H1 (cell line): ENCODE measurements at regions not wholly inside any gene's neighbourhood (a gene's known extent, or its start where the extent isn't known, plus 50 kb on each side); places are given as distances from the start of the nearest gene placed in this dataset.

ENCODE experiments used
- CTCF ChIA-PET: fragments of 300-600 bp; sonication (Branson Sonifier 250); formaldehyde crosslinking; loops from one replicate; lab custom pipeline; 2021; ENCODE audit not compliant: partially characterized antibody; lab: Charles Lee
- POLR2A ChIA-PET: fragments of 300-600 bp; sonication (Branson Sonifier 250); formaldehyde crosslinking; loops from one replicate; lab custom pipeline; 2021; ENCODE audit warnings: inconsistent platforms; ENCODE audit not compliant: partially characterized antibody; lab: Charles Lee
- DNase-seq, 2 experiments: peaks; one replicate each; pipeline versions ENCODE4 v3.0.0 to v3.0.0-alpha.2; 2010 to 2022; ENCODE audit warnings: low spot score in 2 of 2, low read depth in 1 of 2, mixed read lengths in 1 of 2
- FAIRE-seq: peaks from 2 replicates; lab custom pipeline; 2011; peaks lifted over from hg19 to GRCh38; lab: Jason Lieb, UNC
- H2AFZ ChIP-seq: 2 replicates; pipeline ENCODE4 v1.8.1; 2012; ENCODE audit warnings: low read length, inconsistent platforms
- H2AK5ac ChIP-seq: 2 replicates; pipeline ENCODE4 v1.6.1; 2013; ENCODE audit warnings: low read depth, low read length
- H2BK120ac ChIP-seq: replicated peaks from 2 replicates; pipeline ENCODE3; 2013; ENCODE audit warnings: low read depth, low read length, inconsistent platforms
- H2BK12ac ChIP-seq: 2 replicates; pipeline ENCODE4 v1.6.1; 2013; ENCODE audit warnings: low read depth, low read length
- H2BK15ac ChIP-seq: 2 replicates; pipeline ENCODE4 v1.6.1; 2013; ENCODE audit warnings: low read length
- H2BK20ac ChIP-seq: 2 replicates; pipeline ENCODE4 v1.6.1; 2013; ENCODE audit warnings: low read length
- H2BK5ac ChIP-seq: 2 replicates; pipeline ENCODE4 v1.6.1; 2013; ENCODE audit warnings: low read depth, low read length
- H3K14ac ChIP-seq: 2 replicates; pipeline ENCODE4 v1.6.1; 2013; ENCODE audit warnings: inconsistent platforms; ENCODE audit not compliant: insufficient read length
- H3K18ac ChIP-seq: 2 replicates; pipeline ENCODE4 v1.6.1; 2013; ENCODE audit warnings: low read length; ENCODE audit errors: extremely low read depth
- H3K23ac ChIP-seq: 2 replicates; pipeline ENCODE4 v1.6.1; 2013; ENCODE audit warnings: inconsistent platforms; ENCODE audit not compliant: insufficient read length
- H3K23me2 ChIP-seq: 2 replicates; pipeline ENCODE4 v1.6.1; 2013; ENCODE audit warnings: low read depth, low read length
- H3K27ac ChIP-seq: 2 replicates; pipeline ENCODE4 v1.6.1; 2011; ENCODE audit warnings: low read depth, low read length, inconsistent platforms
- H3K27me3 ChIP-seq, 4 experiments: replicated peaks in 1 of 4; 1 replicate in 1 of 4; 2 replicates in 3 of 4; pipeline versions ENCODE4 v1.6.1 to v1.8.1; 2011 to 2013; ENCODE audit warnings: low read length in 3 of 4, mild to moderate bottlenecking in 3 of 4, inconsistent platforms in 2 of 4, mixed read lengths in 2 of 4, moderate library complexity in 1 of 4; ENCODE audit not compliant: control insufficient read depth in 3 of 4, insufficient read depth in 3 of 4; ENCODE audit errors: extremely low read depth in 1 of 4
- H3K36me3 ChIP-seq, 4 experiments: 2 replicates each; pipeline versions ENCODE4 v1.6.1 to v1.8.1; 2011 to 2013; ENCODE audit warnings: mild to moderate bottlenecking in 4 of 4, low read length in 3 of 4, moderate library complexity in 2 of 4, control low read depth in 1 of 4, inconsistent platforms in 1 of 4; ENCODE audit not compliant: insufficient read depth in 4 of 4, control insufficient read depth in 2 of 4
- H3K4ac ChIP-seq: replicated peaks from 2 replicates; pipeline ENCODE3; 2013; ENCODE audit warnings: low read length, low read depth, mixed read lengths, inconsistent platforms; ENCODE audit not compliant: insufficient read length
- H3K4me1 ChIP-seq, 4 experiments: replicated peaks in 1 of 4; 1 replicate in 1 of 4; 2 replicates in 3 of 4; pipeline versions ENCODE4 v1.6.1 to v1.8.1; 2011 to 2013; ENCODE audit warnings: low read length in 3 of 4, inconsistent platforms in 2 of 4, mixed read lengths in 1 of 4; ENCODE audit not compliant: insufficient read depth in 4 of 4, control insufficient read depth in 3 of 4
- H3K4me2 ChIP-seq, 2 experiments: 2 replicates each; pipeline versions ENCODE4 v1.6.1 to v1.8.1; 2011 to 2013; ENCODE audit warnings: low read depth in 2 of 2, low read length in 2 of 2, control low read depth in 1 of 2, inconsistent platforms in 1 of 2, mild to moderate bottlenecking in 1 of 2; ENCODE audit not compliant: insufficient read depth in 1 of 2
- H3K4me3 ChIP-seq, 4 experiments: fragments of 200-600, 300-600 bp in 1 of 4; sonication (generic), shearing (Covaris generic), sonication (Bioruptor Twin) in 1 of 4; 2 replicates each; pipeline versions ENCODE4 v1.5.1 to v1.8.1; 2011 to 2016; ENCODE audit warnings: low read length in 4 of 4, low read depth in 3 of 4, control low read depth in 2 of 4, inconsistent platforms in 2 of 4, mild to moderate bottlenecking in 2 of 4, mixed read lengths in 1 of 4, moderate library complexity in 1 of 4; ENCODE audit not compliant: insufficient read depth in 2 of 4; ENCODE audit errors: extremely low read depth in 1 of 4
- H3K56ac ChIP-seq: replicated peaks from 2 replicates; pipeline ENCODE3; 2013; ENCODE audit warnings: low read depth, mild to moderate bottlenecking, mixed read lengths, low read length, inconsistent platforms; ENCODE audit not compliant: insufficient read length
- H3K79me1 ChIP-seq: 2 replicates; pipeline ENCODE4 v1.6.1; 2013; ENCODE audit warnings: low read depth, low read length, control low read depth
- H3K79me2 ChIP-seq, 2 experiments: 2 replicates each; pipeline versions ENCODE4 v1.6.1 to v1.8.1; 2012 to 2013; ENCODE audit warnings: low read length in 2 of 2, mild to moderate bottlenecking in 2 of 2, inconsistent platforms in 1 of 2; ENCODE audit not compliant: insufficient read depth in 2 of 2, control insufficient read depth in 1 of 2
- H3K9ac ChIP-seq, 4 experiments: replicated peaks in 1 of 4; 1 replicate in 1 of 4; 2 replicates in 3 of 4; pipeline versions ENCODE4 v1.6.1 to v1.8.1; 2011 to 2013; ENCODE audit warnings: low read depth in 3 of 4, low read length in 3 of 4, control low read depth in 2 of 4, mild to moderate bottlenecking in 2 of 4, moderate library complexity in 2 of 4, inconsistent platforms in 1 of 4; ENCODE audit errors: extremely low read depth in 1 of 4
- H3K9me3 ChIP-seq, 2 experiments: 2 replicates each; pipeline versions ENCODE4 v1.6.1 to v1.8.1; 2012 to 2013; ENCODE audit warnings: mild to moderate bottlenecking in 2 of 2, moderate library complexity in 2 of 2, control low read depth in 1 of 2, inconsistent platforms in 1 of 2, low read depth in 1 of 2, low read length in 1 of 2, mixed read lengths in 1 of 2; ENCODE audit not compliant: insufficient read depth in 2 of 2
- H4K20me1 ChIP-seq, 2 experiments: replicated peaks in 1 of 2; 2 replicates each; pipeline versions ENCODE3 to v1.8.1; 2011 to 2013; ENCODE audit warnings: inconsistent platforms in 2 of 2, low read length in 2 of 2, mild to moderate bottlenecking in 1 of 2; ENCODE audit not compliant: insufficient read depth in 2 of 2, control insufficient read depth in 1 of 2
- H4K5ac ChIP-seq: 2 replicates; pipeline ENCODE4 v1.6.1; 2013; ENCODE audit warnings: low read length, low read depth, mixed read lengths, inconsistent platforms; ENCODE audit not compliant: insufficient read length
- H4K8ac ChIP-seq: 2 replicates; pipeline ENCODE4 v1.8.0; 2013; ENCODE audit warnings: mild to moderate bottlenecking, moderate library complexity, low read length, inconsistent platforms; ENCODE audit not compliant: insufficient read depth; ENCODE audit errors: extremely low read depth
- H4K91ac ChIP-seq: replicated peaks from 2 replicates; pipeline ENCODE3; 2013; ENCODE audit warnings: low read length, mixed read lengths, inconsistent platforms; ENCODE audit not compliant: insufficient read length
- ASH2L ChIP-seq: fragments of 200-600, 300-600 bp; sonication (generic); IDR thresholded peaks from one replicate; pipeline ENCODE4 v1.7.1; 2017; ENCODE audit warnings: low read length
- WGBS, 2 experiments: shearing (Covaris generic) in 1 of 2; methylation state at CpG; one replicate each; pipeline versions ENCODE4 v1.1.6 to v1.1.7; 2013 to 2015; ENCODE audit warnings: low lambda C conversion rate in 2 of 2, mixed read lengths in 2 of 2, inconsistent platforms in 1 of 2, low coverage in 1 of 2, missing lambda C conversion rate in 1 of 2; ENCODE audit not compliant: insufficient replicate concordance in 2 of 2, insufficient coverage in 1 of 2, insufficient read length in 1 of 2; ENCODE audit errors: extremely low coverage in 1 of 2, missing lambda C conversion rate in 1 of 2; 5-methylcytosine and 5-hydroxymethylcytosine counted together

DNA sequence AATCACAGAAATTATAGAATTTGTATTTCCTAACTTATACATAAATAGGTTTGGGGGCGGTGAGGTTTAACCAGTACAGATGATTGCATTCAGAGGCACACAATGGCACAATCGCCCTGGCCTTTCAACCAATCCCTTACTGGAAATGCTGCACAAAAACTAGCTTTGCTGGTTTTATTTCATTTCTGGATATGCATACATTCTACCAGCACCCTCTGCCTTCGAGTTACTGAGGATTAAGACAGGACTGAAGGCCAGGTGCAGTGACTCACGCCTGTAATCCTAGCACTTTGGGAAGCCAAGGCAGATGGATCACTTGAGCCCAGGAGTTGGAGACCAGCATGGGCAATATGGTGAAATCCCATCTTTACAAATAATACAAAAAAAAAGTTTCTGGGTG, 336.1 kb downstream of the ARRDC4 start:
- Histone ChIP-seq H4K20me1 (no peaks in the 10 kb centered on the region), H3K14ac (no peak overlapping the region)
- no peak for TF ChIP-seq ASH2L
- TF ChIP-seq, all 59 proteins: peak for 0
- no peak overlapping the region for H3K23ac ChIP-seq
- 82% methylated on average over 4 of the region's 4 CpGs; no CpG with 5 or more reads in 1 of the 2 experiments for WGBS, 2 experiments
- H3K9me3 ChIP-seq, result no peaks in the 10 kb centered on the region
- H3K4me1 ChIP-seq, result no peaks in the 10 kb centered on the region; a peak in 2 of 7 replicates
- no peak overlapping the region for H3K56ac ChIP-seq
- no peak overlapping the region for H3K9ac ChIP-seq
- no peak overlapping the region for H3K18ac ChIP-seq
- ChIA-PET POLR2A (no interaction called here), CTCF (interaction anchor here (0.7 to 2.0 kb wide), 14 partner anchors 8 to 539 kb away, joined by 3 to 9 read pairs (median 4); no protein-coding TSS in a partner anchor)
- H2BK12ac ChIP-seq, result no peak overlapping the region
- H3K4me3 ChIP-seq, result no peak overlapping the region
- no peaks in the 10 kb centered on the region for H3K79me2 ChIP-seq
- no peak overlapping the region for H4K8ac ChIP-seq
- FAIRE-seq (no peak), DNase-seq (no peak)
- H3K23me2 ChIP-seq, result peaks cover 2% of the 10 kb centered on the region; the same call in 1 of the 2 replicates
- H3K79me1 ChIP-seq, result no peaks in the 10 kb centered on the region
- H2BK20ac ChIP-seq, result no peak overlapping the region
- no peak overlapping the region for H2AK5ac ChIP-seq
- H2BK5ac ChIP-seq, result no peak overlapping the region
- H3K4ac ChIP-seq, result no peak overlapping the region
- no peak overlapping the region for H2BK15ac ChIP-seq
- H2AFZ ChIP-seq, result no peak overlapping the region
- no peak overlapping the region for H3K4me2 ChIP-seq
- H3K36me3 ChIP-seq, result no peaks in the 10 kb centered on the region
- H4K5ac ChIP-seq, result no peak overlapping the region
- H3K27me3 ChIP-seq, result peaks cover 0 to 13% (median 9%) of the 10 kb centered on the region in 4 experiments; a peak in 6 of 7 replicates
- H2BK120ac ChIP-seq, result no peak overlapping the region
- no peak overlapping the region for H4K91ac ChIP-seq
- no peak overlapping the region for H3K27ac ChIP-seq
